ENCODE measurements at regions not wholly inside any gene's neighbourhood (a gene's known extent, or its start where the extent isn't known, plus 50 kb on each side); places are given as distances from the start of the nearest gene placed in this dataset.
"Not testable (repeated sequence)": the region's sequence is repeated elsewhere in the genome, so short reads cannot be mapped to it uniquely, and the experiment has no call there.

DNA sequence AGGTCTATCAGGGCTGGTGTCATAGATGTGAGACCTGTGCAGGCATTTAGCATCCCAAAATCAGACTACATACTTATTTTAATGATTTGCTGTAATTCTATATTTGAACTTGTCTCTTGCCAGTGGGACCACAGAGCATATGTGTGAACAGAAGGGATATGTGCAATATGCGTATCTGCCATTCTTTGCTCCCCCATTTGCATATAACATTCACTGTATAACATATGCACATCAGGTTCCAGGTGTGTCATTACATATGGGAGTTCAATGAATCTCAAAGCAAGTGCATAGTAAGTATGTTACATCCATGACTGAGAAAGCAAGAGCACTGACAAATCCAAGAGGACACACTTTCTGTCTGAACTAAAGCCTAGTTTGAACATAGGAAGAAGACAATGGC, 1115.1 kb upstream of the CNTN5 start:
- DNase-seq, result no peak

DNA sequence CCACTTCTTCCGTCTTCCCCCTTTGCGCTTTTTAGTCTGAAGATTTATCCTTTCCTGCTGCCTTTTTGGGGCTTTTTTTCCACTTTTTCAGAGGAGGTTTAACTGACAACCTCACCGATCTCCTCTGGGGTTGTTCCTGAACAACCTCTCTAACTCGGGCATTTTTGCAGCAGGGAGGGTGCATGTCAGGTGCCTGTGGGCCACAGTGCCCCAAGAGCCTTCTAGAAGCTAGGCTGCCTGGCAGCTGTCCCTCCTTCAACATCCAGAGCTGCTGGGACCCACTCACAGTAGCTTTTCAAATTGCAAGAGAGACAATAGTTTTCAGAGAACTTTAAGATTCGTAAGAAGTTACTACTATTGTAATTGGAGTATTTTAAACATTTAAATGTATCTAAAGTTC, 1112.4 kb upstream of the CNTN5 start:
- no peak for DNase-seq

DNA sequence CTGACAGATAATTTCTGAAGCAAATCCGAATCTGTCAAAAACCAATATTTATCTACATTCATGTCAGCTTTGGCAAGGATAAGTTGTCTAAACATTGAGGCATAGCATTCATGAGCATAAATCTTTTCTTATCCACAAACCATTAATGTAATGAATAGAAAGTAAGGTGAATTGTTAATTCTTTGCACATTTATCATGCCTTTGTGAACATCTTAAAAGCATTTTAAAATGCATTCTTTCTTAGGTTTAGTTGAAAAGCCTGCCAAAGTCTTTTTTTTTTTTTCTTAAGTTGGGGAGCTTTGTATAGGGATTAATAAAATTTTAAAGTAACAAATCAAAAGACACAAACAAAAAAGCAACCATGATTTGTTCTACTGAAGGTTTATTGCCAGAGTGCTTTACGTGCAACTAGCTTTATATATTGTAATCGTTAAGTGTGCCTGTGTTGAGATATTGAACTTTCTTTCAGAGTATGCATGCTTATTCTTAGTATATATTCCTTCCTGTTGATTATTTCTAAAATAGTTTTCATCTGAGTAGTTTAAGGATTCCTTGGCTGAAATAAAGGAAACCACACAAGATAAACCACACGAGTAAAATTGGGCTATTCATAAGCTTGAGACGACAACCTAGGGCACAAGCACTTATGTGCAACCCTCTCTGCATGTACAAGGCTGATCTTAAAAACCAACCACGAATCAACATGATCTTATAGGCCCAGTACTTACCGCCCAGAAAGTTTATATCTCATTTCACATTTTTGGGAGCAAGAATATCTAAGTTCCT, 1110.9 kb upstream of the CNTN5 start:
- DNase-seq, result no peak

DNA sequence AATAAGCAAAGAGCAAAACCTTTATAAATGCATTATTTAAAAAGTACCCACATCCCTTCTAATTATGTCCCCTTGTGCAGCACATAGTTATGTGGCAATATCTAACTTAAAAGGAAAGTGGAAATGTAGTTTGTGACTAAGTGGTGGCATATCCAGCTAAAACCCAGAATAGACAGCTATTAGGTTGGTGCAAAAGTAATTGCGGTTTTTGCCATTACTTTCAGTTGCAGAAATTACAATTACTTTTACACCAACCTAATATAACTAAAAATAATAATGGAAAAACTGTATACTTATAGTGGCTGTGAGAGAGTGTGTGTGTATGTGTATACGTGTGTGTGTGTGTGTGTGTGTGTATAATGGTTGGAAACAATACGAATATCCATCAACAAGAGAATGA, 1108.1 kb upstream of the CNTN5 start:
- DNase-seq, result no peak

DNA sequence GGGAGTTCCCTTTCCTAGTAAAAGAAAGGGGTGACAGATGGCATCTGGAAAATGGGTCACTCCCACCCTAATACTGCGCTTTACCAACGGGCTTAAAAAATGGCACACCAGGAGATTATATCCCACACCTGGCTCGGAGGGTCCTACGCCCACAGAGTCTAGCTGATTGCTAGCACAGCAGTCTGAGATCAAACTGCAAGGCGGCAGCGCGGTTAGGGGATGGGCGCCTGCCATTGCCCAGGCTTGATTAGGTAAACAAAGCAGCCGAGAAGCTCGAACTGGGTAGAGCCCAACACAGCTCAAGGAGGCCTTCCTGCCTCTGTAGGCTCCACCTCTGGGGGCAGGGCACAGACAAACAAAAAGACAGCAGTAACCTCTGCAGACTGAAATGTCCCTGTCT, 1097.8 kb upstream of the CNTN5 start:
- not testable (repeated sequence) for DNase-seq

DNA sequence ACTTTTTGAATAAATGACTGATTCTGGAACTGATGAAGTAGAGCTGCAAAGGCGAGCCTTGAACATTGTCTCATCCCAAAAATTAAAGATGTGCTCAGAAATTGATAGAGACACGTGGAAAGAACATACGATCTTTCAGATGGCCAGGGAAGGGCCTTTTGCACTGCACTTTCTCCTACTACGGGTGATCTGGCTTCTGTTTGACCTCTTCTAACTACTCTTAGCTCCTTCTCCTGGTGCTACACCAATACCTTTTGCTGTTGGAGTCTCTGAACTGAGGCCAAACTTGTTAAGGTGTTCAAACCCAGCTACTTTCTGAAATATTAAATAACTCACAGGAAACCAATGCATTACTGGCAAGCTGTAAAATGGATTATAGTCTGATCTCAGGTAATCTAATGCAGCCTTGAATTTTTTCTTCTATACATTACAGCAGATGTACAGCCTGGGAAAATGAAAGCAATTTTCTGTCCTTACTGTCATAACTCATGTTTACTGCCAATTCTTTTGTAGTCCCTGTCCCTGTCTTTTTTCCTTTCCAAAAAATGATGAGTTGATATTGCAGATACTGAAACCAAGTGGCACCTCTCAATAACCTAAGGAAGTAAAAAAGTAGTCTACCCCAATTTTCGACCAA, 1086.1 kb upstream of the CNTN5 start:
- DNase-seq, result no peak

DNA sequence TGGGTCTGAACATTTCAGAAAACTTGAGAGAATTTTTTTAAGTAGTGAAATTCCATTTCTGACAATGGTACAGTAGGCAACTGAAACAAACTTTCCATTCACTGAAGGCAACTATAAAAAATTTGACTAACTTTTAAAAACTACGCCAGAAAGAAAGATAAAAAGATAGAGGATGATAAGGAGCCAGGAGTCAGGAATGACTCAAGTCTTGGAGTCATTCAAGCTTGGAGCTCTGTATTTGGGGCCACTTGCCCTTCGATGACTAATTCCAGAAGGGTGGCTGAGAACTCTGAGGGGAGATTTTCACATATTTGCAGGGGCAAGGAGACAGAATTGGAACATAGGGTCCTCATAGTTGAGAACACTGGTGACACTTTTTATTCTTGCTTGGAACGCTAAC, 1083.2 kb upstream of the CNTN5 start:
- DNase-seq, result no peak

DNA sequence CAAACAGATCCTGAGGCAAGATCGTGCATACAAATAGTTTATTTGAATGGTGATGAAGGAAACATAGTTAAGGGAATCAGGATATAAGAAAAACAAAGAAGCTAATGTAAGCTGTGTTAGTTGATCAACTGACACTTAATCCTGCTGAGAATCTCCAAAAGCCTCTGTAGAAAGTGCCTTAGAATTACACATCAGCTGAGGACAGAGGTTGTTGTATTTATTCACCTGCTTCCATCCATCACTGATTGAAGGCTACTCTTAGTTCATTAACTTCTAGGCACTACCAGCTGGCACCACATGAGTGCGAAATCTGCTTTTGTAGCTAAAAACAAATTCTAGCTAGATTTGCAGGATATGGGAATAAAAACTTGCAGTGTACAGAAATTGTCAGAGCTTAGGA, 1082.0 kb upstream of the CNTN5 start:
- no peak for DNase-seq

DNA sequence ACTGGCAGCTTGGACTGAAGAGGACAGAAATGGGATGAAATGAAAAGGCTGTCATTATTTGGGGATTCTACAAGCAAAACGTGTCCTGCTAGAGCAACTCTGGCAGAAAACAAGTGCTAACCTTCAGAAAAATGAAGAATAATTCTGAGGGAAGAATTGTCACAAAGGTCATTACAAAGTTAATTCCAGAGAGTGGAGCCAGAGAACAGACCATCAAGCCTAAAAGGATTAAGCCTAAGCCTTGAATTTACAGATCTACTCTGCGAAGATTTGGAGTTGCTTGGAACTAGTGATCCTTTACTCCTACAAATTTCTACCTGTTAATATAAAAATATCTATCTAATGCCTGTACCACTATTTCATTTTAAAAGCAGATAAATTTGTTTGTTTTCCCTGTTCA, 1077.3 kb upstream of the CNTN5 start:
- DNase-seq, result no peak

DNA sequence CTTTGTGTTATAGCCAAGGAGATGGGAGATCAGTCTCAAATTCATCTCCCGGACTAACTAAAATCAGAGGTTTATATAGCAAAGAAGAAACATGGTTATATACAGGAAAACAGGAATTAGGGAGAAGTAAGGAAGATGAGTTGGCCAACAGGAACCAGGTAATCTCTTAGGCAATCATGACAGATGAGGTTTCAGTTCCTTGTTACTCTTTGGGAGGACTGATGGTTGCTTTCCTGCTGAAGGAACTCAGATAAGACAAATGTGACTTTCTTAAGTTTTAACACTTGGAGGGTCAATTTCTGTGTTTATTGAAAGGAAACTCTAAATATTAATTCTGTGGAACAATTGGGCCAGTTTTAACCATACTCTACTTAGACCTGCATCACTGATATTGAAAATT, 1072.0 kb upstream of the CNTN5 start:
- no peak for DNase-seq

DNA sequence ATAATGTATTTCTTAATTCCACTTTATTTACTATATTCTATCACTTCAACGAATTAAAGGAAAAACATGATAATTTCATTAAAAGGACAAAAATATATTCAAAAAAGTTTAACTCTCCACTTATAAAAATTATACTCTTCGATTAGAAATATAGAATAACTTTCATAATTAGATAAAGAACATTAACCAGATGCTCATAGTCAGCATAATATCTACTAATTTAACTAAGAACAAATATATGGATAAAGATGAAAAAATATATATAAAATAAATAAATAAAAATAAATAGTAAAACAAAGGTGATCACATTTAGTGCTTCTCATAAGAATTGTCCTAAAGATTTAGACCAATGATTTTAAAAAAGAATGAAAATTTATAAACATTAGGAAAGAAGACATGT, 1065.2 kb upstream of the CNTN5 start:
- no peak for DNase-seq

DNA sequence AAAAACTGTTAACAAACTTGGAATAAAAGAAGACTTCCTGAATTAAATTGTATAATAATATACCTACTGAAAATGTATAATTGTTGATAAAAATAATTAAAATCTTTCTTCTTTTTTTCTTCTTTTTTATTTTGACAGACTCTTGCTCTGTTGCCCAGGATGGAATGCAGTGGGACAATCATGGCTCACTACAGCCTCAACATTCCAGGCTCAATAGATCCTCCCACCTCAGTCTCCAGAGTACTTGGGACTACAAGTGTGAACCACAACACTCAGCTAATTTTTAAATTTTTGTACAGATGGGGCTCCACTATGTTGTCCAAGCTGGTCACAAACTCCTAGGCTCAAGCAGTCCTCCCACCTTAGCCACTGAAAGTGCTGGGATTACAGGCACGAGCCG, 1063.8 kb upstream of the CNTN5 start:
- no peak for DNase-seq

DNA sequence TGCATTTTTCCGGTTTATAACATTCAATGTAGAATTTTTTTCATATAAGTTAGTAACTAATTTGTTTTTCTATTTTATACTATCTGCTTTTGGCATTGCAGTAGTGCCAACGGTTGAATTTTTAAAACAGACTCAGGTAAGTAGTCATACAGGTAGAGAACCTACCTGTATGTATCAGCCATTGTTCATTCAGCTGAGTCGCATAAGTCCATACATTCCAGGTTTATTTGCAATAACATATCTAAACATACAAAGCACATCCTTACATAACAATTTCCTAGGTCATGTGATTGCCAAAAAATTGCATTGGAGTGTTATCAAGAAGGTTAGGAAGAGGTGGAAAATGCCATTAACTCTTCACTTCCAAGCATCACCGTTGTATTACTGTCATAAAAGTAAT, 1059.3 kb upstream of the CNTN5 start:
- DNase-seq, result no peak

DNA sequence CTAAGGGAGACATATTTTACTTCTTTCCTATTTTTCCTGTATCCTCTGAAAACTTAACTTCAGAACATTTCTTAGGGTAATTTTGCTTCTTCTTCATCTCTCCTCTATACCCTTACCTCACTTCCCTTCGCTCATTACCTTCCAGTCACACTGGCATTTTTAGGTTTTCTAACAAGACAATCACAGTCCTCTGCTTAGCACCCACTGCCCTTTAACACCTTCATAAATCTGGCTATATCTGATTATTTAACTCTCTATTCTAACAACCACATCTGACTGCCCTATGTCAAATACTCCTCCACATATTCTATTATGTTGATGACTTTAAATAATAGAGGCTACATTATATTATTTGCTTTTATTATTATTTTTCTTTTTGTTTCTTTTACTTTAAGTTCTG, 1058.0 kb upstream of the CNTN5 start:
- no peak for DNase-seq

DNA sequence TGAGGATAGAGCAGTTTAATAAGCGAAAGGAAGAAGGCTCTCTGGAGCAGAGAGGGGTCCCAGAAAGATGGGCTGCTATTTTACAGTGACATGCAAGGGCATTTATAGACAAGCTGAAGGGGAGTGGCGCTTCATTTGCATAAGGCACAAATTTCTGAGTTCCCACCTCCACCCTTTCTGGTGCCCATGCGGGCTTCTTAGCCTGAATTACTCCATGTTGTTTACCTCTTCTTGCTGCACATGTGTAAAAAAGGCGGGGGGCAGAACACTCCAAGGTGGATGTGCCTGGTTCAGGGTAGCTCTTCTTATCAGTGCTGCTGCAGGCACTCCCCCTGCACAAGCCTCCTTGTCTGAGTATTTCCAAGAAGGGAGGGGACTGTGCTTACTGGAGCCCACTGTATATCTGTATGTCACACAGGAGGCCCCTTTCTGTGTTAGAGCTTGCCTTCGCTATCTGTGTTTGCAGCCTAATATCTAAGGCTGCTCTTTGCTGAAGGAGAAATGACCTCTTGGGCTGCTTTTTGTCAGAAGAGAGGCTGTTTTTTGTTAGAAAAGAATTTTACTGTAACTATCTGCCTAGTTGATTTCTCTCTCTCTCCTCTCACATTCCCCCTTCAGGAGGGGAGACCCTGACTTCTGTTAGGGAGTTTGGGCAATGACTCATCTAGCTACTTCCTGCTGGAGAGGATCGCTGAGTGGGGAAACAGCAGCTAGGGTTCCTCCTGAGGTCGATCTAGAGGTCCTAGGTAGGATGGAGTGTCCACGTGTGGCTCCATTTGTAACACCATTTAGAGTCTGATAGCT, 1057.0 kb upstream of the CNTN5 start:
- no peak for DNase-seq

DNA sequence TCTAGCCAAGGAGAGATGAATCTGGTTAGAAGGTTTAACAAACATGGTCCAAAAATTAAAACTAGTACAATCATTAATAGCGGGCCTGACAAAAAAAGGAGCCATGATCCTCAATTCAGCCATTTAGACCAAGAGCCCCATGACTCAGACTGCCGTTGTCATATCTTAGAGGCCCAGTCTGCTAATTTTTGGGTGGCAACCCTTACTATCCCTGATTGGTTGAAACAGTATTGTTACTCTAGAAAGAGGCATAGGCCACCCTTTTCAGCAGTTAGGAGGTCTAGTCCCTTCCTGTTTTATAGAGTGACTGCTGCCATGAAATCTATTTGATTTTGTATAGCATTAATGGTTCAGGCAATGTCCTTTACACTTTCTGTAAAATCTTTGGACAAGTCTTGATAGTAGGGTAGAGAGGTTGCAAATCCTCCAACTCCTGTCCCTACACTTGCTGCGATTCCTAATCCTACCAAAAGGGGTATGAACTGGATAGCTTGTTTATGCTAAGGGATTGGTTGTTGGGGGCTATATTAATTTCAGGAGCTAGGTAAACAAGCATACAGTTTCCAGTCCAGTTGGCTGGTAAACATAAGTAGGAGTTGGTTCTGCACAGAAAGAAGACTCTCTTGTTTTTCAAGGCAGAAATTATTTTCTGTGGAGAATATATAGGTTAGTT, 1056.3 kb upstream of the CNTN5 start:
- DNase-seq, result no peak

DNA sequence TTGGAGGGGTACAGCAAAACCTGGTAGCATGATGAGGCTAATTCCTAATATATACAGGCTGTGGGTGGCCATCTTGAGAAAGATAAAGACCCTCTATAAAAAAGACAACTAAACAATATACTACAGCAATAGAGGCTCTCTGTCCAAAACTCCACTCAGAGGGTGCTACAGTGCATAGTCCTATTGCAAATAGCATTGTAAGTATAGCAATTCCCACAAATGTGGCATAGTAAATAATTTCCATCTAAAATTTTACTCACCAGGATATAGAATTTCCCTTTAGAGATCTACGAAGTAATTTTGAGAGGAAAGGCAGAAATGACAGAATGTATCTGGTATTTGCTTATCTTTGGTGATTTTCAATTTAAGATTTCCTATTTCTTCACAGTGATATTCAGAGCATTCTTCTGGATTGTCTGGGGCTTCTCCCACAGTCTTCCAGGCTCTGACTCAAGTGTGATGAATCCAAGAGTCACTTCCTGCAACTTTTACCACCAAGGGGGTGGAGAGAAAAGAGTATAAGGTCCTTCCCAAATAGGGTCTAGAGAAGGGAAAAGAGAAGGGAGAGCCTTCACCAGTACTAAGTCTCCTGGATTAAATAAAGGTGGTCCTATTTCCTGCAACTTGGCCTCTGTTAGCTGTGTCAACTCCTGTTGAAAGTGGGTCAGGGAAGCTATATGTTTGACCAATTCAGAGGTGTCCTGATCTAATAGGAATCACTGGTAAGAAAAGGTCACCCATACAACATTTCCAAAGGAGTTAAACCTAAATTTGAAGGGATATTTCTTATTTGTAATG, 1054.7 kb upstream of the CNTN5 start:
- DNase-seq, result no peak

DNA sequence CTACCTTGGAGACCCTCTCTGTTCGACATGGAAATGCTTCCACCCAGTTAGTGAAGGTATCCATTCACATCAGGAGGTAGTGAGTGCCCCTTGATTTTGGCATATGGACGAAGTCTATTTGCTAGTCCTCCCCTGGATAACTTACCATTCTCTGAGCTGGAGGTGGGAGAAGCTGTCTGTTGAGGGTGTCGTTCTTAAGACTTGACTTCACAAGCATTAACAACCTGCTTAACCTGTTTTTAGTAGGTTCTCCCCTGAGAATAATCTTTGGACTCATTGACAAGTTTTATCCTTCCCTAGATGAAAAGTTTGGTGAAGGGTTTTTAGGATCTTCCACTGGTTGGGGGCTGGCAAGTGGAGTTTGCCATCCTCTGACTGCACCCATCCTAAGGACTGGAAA, 1053.8 kb upstream of the CNTN5 start:
- DNase-seq, result no peak

DNA sequence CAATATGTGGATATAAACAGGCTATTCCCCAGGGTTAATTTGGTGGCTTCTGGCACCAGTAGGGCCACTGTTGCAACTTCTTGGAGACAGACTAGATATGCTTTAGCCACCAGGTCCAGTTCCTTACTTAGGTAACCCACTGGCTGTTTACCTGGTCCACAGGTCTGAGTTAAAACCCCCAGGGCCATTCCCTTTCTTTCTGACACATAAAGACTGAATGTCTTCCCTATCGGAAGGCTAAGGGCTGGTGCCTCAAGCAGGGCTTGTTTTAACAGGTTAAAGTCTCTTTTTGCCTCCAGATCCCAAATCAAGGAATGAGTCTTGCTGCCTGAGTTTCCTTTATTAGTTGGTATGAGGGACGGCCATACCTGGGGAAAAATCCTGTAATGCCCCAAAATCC, 1052.7 kb upstream of the CNTN5 start:
- no peak for DNase-seq

DNA sequence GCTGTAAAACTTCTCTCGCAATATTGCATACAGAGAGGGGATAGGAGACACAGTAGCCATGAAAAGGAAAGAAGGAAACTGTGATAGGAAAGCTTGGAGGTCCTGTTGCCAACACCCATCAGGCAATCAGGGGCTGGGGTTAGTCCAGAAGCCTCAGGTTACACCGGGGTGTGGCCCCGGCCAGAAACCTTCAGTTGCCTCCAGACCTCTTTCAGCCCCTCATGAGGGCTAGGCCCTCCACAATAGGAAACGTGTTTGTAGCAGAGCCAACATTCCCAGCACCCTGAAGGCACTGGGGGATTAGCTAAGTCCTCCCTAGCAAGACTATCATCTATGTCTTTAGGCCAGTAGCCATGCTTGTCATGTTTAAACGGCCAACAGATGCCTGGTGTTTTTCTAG, 1048.0 kb upstream of the CNTN5 start:
- no peak for DNase-seq

DNA sequence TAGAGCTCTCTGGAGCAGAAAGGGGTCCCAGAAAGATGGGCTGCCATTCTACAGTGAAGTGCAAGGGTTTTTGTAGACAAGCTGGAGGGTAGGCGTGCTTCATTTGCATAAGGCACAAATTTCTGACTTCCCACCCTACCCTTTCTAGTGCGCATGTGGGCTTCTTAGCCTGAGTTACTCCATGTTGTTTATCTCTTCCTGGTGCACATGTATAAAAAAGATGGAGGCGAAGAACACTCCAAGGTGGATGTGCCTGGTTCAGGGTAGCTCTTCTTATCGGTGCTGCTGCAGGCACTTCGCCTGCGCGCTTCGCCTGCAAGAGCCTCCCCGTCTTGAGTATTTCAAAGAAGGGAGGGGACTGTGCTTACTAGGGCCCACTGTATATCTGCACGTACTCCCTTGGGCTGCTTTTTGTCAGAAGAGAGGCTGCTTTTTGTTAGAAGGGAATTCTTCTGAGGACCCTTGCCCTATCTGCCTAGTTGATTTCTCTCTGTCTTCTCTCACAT, 1047.3 kb upstream of the CNTN5 start:
- no peak for DNase-seq

DNA sequence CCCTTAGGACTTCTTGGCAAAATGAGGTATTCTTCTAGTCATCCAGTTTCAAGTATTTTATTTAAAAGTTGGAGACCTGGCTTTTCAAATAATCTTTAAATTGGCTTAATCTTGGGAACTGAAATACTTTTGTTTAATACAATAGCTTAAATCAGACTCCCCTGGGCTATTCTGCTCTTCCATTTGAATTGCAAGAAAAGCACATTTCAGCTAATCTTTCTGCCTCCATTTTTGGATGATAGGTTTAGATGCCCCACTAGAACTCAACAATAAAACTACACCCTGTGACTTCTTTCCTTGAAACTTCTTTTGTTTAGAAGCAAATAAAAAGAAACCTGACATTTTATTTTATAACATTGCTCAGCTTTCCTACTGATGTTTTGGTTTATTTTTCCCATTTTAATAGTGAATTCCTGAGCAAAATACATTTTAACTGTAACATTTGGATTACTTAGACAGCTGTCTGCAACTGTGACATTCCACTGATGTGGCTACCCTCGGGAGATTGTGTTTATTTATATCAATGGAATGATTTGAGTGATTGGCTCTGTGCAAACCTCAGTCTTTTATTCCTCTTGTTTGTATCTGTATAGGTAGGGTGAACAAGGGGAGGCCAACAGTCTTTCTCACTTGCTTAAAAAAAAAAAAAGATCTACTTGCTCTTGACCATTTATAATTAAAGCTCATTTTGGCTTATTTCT, 1045.8 kb upstream of the CNTN5 start:
- DNase-seq, result no peak

Measured in T-helper 1 cell (primary cell).